Inflammatory macrophage (primary cell): ENCODE measurements at regions not wholly inside any gene's neighbourhood (a gene's known extent, or its start where the extent isn't known, plus 50 kb on each side); places are given as distances from the start of the nearest gene placed in this dataset.

ENCODE experiments used
- DNase-seq, 2 donors: peaks; one replicate each; pipeline ENCODE4 v3.0.0-alpha.2; 2020 to 2022

- DNase-seq: no peak
These were observed 1114.3 kb downstream of the IGSF11 start for GRCh38 chr3:117920253-117920898.

GRCh38 chr3:117921411-117921810 is 1113.2 kb downstream of the IGSF11 start:
- no peak for DNase-seq

- DNase-seq: no peak
These were observed 1112.6 kb downstream of the IGSF11 start for GRCh38 chr3:117922039-117922438.

GRCh38 chr3:117926819-117927218 is 1107.8 kb downstream of the IGSF11 start:
- no peak for DNase-seq

GRCh38 chr3:117927825-117928224 is 1106.8 kb downstream of the IGSF11 start:
- no peak for DNase-seq

GRCh38 chr3:117928836-117929235 is 1105.8 kb downstream of the IGSF11 start:
- DNase-seq: no peak

GRCh38 chr3:117932441-117932840 is 1102.2 kb downstream of the IGSF11 start:
- no peak for DNase-seq

GRCh38 chr3:117936159-117936558 is 1098.5 kb downstream of the IGSF11 start:
- DNase-seq: no peak

- no peak for DNase-seq
These were observed 1095.7 kb downstream of the IGSF11 start for GRCh38 chr3:117938974-117939373.

- no peak for DNase-seq
These were observed 1095.1 kb downstream of the IGSF11 start for GRCh38 chr3:117939425-117940027.

- DNase-seq: no peak
These were observed 1093.6 kb downstream of the IGSF11 start for GRCh38 chr3:117941015-117941414.

GRCh38 chr3:117941756-117942155 is 1092.9 kb downstream of the IGSF11 start:
- DNase-seq: no peak

- DNase-seq: no peak
These were observed 1080.5 kb downstream of the IGSF11 start for GRCh38 chr3:117954131-117954530.

- no peak for DNase-seq
These were observed 1079.5 kb downstream of the IGSF11 start for GRCh38 chr3:117955196-117955595.

GRCh38 chr3:117958027-117958426 is 1076.6 kb downstream of the IGSF11 start:
- DNase-seq: no peak

GRCh38 chr3:117962750-117963149 is 1071.9 kb downstream of the IGSF11 start:
- DNase-seq: no peak

- DNase-seq: no peak
These were observed 1070.8 kb downstream of the IGSF11 start for GRCh38 chr3:117963858-117964257.

- no peak for DNase-seq
These were observed 1069.8 kb downstream of the IGSF11 start for GRCh38 chr3:117964814-117965213.

- DNase-seq: no peak
These were observed 1057.0 kb downstream of the IGSF11 start for GRCh38 chr3:117977504-117978228.

- no peak for DNase-seq
These were observed 1055.2 kb downstream of the IGSF11 start for GRCh38 chr3:117979466-117979865.

GRCh38 chr3:117987256-117987655 is 1047.4 kb downstream of the IGSF11 start:
- no peak for DNase-seq

- no peak for DNase-seq
These were observed 1044.7 kb downstream of the IGSF11 start for GRCh38 chr3:117989982-117990381.

- DNase-seq: no peak
These were observed 1044.0 kb downstream of the IGSF11 start for GRCh38 chr3:117990627-117991026.

- DNase-seq: no peak
These were observed 1038.7 kb downstream of the IGSF11 start for GRCh38 chr3:117995842-117996437.
